NB4 (cell line): ENCODE measurements at regions not wholly inside any gene's neighbourhood (a gene's known extent, or its start where the extent isn't known, plus 50 kb on each side); places are given as distances from the start of the nearest gene placed in this dataset.

ENCODE experiments used
- DNase-seq: peaks from one replicate; pipeline ENCODE4 v3.0.0; 2010; ENCODE audit warnings: low read depth
- H3K4me3 ChIP-seq: one replicate; pipeline ENCODE4 v1.5.1; 2011; ENCODE audit warnings: mild to moderate bottlenecking, low read depth, low read length, moderate library complexity
- MYC ChIP-seq: IDR thresholded peaks from 2 replicates; pipeline ENCODE4 v1.6.1; 2011; ENCODE audit warnings: low read depth, low read length
- POLR2A ChIP-seq: IDR thresholded peaks from 2 replicates; pipeline ENCODE4 v1.6.1; 2011; ENCODE audit warnings: mild to moderate bottlenecking; ENCODE audit not compliant: insufficient read length; ENCODE audit errors: extremely low read depth
- TF ChIP-seq, protein P1 (sequence below): IDR thresholded peaks from one replicate; pipeline ENCODE4 v1.5.1; 2012; ENCODE audit warnings: low read depth, low read length
- TF ChIP-seq, protein P2 (sequence below): IDR thresholded peaks from 2 replicates; pipeline ENCODE4 v1.6.1; 2011; ENCODE audit warnings: low read depth, low read length

DNA sequence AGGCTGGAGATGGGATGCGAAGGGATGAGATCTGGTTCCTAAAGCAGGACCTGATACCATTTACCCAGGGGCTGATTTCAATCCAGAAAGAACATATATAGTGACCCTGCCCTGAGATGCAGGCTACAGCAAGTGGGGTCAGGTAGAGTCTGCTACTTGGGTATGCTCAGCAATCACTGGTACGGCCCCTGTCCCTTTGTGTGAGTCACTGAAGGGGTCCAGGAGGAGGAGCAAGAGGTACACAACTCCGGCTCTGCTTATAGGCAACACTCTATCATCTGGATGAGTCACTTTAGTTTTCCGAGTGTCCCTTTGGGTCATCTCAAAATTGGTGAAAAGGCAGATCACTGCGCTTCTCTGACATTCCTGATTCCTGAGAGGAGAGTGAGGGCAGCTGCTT, 79.6 kb upstream of the SORCS1 start:
- TF ChIP-seq MYC (no peak), POLR2A (no peak)
- TF ChIP-seq, protein P1, sequence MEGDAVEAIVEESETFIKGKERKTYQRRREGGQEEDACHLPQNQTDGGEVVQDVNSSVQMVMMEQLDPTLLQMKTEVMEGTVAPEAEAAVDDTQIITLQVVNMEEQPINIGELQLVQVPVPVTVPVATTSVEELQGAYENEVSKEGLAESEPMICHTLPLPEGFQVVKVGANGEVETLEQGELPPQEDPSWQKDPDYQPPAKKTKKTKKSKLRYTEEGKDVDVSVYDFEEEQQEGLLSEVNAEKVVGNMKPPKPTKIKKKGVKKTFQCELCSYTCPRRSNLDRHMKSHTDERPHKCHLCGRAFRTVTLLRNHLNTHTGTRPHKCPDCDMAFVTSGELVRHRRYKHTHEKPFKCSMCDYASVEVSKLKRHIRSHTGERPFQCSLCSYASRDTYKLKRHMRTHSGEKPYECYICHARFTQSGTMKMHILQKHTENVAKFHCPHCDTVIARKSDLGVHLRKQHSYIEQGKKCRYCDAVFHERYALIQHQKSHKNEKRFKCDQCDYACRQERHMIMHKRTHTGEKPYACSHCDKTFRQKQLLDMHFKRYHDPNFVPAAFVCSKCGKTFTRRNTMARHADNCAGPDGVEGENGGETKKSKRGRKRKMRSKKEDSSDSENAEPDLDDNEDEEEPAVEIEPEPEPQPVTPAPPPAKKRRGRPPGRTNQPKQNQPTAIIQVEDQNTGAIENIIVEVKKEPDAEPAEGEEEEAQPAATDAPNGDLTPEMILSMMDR = no peak
- TF ChIP-seq, protein P2, sequence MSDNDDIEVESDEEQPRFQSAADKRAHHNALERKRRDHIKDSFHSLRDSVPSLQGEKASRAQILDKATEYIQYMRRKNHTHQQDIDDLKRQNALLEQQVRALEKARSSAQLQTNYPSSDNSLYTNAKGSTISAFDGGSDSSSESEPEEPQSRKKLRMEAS = no peak
- no peak overlapping the region for H3K4me3 ChIP-seq
- no peak for DNase-seq

DNA sequence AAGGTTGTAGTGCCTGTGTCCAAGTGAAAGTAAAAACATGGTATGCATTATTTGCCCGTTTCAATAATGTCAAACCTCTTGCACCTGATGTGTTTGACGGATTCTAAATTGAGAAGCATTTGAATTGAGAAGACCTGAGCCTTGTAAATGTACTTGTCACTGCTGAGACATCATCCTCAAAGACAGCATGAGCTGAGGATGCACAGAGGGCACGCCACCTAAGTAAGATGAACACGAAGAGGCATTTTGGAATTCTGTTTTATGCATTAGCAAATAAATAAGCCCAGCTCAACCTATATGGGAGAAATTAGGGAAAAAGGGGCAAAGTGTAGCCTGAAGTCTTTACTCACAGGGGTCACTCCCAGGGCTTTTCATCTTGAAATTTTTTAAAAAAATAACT, 73.8 kb upstream of the SORCS1 start:
- no peak for DNase-seq
- no peak overlapping the region for H3K4me3 ChIP-seq
- no peak for TF ChIP-seq POLR2A
- no peak for TF ChIP-seq MYC
- TF ChIP-seq, protein P1 = no peak
- TF ChIP-seq, protein P2 = no peak

DNA sequence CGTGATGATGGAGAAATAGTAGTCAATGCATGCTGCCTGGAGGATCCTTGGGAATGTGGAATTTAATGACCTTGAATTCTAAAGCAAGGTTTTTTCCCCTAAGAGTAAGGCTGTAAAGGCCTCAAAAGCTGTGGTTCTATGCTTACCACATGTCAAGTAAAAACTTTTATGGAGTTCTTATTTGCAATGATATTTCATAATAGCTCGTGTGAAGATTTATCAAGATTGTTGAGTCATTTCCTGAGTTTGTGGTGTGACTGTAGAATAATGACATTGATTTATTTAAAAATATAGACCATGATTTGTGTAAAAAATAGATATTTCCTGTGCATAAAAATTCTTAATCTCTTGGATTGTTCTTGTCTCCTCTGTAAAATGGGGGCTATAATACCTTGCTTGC, 67.5 kb upstream of the SORCS1 start:
- peak; percentile 11 for DNase-seq
- no peak for TF ChIP-seq POLR2A
- TF ChIP-seq, protein P1 = no peak
- TF ChIP-seq, protein P2 = no peak
- TF ChIP-seq MYC = no peak
- H3K4me3 ChIP-seq = no peak overlapping the region

DNA sequence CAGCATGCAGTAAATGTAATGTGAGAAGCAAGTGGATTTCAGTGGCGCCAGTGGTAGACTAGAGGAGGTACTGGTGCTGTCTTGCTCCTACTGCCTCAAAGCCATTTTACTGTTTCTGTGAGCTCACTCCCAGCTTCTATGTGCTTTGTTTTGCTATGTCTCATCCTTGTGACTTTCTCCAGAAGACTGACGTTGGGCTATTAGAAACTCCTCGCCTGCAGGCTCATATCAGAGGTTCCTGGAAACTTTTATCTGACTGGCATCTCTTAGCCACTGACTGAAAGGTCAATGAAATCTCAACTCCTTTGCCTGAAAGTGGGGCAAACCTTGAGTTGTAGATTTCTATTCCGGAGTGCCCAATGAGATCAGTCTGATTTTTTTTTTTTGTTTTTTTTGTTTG, 66.4 kb upstream of the SORCS1 start:
- TF ChIP-seq, protein P1 = no peak
- TF ChIP-seq MYC (no peak), POLR2A (no peak)
- TF ChIP-seq, protein P2 = no peak
- DNase-seq = no peak
- H3K4me3 ChIP-seq = no peak overlapping the region

DNA sequence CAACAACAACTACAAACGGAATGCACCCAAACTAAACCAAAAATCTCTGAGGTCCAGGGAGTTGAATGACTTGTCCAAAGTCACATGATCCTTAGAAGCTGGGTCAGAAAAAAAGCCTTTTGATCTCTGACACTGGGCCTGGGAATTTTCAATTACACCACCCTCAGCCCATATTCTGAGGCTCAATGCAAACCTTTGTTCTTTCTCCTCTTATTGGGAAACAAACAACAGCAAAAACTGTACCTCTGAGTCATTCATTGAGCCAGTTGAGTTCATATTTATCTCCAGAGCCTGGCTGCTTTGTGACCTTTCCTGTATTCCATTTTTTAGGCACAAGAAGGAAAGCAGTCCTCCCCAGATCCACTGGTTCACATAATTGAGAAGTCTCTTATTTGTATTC, 51.2 kb upstream of the SORCS1 start:
- TF ChIP-seq, protein P1 = no peak
- TF ChIP-seq MYC (no peak), POLR2A (no peak)
- TF ChIP-seq, protein P2 = no peak
- no peak for DNase-seq
- H3K4me3 ChIP-seq = no peak overlapping the region
